ENCODE measurements at regions not wholly inside any gene's neighbourhood (a gene's known extent, or its start where the extent isn't known, plus 50 kb on each side); places are given as distances from the start of the nearest gene placed in this dataset.

GRCh38 chr7:153152801-153153422 lies 393.4 kb downstream of the ACTR3B start:
- no peak for TF ChIP-seq CTCF (IDR thresholded peaks at IDR 0.05 in 8 of 11, conservative IDR thresholded peaks at IDR 0.05 in 3 of 11)
- TF ChIP-seq POLR2A (IDR thresholded peaks at IDR 0.05), result no peak
- no peak for TF ChIP-seq POLR2AphosphoS5 (IDR thresholded peaks at IDR 0.05)

All from spleen (tissue), 7 donors.